HG02885 (cell line): ENCODE measurements at regions not wholly inside any gene's neighbourhood (a gene's known extent, or its start where the extent isn't known, plus 50 kb on each side); places are given as distances from the start of the nearest gene placed in this dataset.

Experiments
- ATAC-seq: cut with Tn5 transposase; IDR thresholded peaks from one replicate; pipeline ENCODE4 v1.9.1; 2021; ENCODE audit warnings: mild to moderate bottlenecking; ENCODE audit not compliant: unreplicated experiment, poor library complexity

- no peak for ATAC-seq
These were observed 297.2 kb upstream of the JARID2 start for GRCh38 chr6:14948586-14949245.

GRCh38 chr6:14950103-14950969 is 295.5 kb upstream of the JARID2 start:
- ATAC-seq = no peak

- no peak for ATAC-seq
These were observed 294.9 kb upstream of the JARID2 start for GRCh38 chr6:14950970-14951276.

- no peak for ATAC-seq
These were observed 294.2 kb upstream of the JARID2 start for GRCh38 chr6:14951704-14952103.

GRCh38 chr6:14953836-14954235 is 292.0 kb upstream of the JARID2 start:
- no peak for ATAC-seq

- ATAC-seq = no peak
These were observed 288.4 kb upstream of the JARID2 start for GRCh38 chr6:14957355-14958059.

- ATAC-seq = no peak
These were observed 286.5 kb upstream of the JARID2 start for GRCh38 chr6:14959324-14959885.

GRCh38 chr6:14964556-14965270 is 281.2 kb upstream of the JARID2 start:
- no peak for ATAC-seq

GRCh38 chr6:14965424-14966075 is 280.3 kb upstream of the JARID2 start:
- no peak for ATAC-seq

GRCh38 chr6:14966096-14966905 is 279.6 kb upstream of the JARID2 start:
- no peak for ATAC-seq

GRCh38 chr6:14966906-14967711 is 278.8 kb upstream of the JARID2 start:
- no peak for ATAC-seq

- ATAC-seq = no peak
These were observed 277.7 kb upstream of the JARID2 start for GRCh38 chr6:14968056-14968637.

- no peak for ATAC-seq
These were observed 276.7 kb upstream of the JARID2 start for GRCh38 chr6:14969126-14969525.

- no peak for ATAC-seq
These were observed 273.3 kb upstream of the JARID2 start for GRCh38 chr6:14972379-14973067.

- no peak for ATAC-seq
These were observed 271.5 kb upstream of the JARID2 start for GRCh38 chr6:14974372-14974771.

- no peak for ATAC-seq
These were observed 270.9 kb upstream of the JARID2 start for GRCh38 chr6:14974792-14975470.

GRCh38 chr6:14975471-14975817 is 270.4 kb upstream of the JARID2 start:
- no peak for ATAC-seq
